ENCODE measurements at regions not wholly inside any gene's neighbourhood (a gene's known extent, or its start where the extent isn't known, plus 50 kb on each side); places are given as distances from the start of the nearest gene placed in this dataset.

DNA sequence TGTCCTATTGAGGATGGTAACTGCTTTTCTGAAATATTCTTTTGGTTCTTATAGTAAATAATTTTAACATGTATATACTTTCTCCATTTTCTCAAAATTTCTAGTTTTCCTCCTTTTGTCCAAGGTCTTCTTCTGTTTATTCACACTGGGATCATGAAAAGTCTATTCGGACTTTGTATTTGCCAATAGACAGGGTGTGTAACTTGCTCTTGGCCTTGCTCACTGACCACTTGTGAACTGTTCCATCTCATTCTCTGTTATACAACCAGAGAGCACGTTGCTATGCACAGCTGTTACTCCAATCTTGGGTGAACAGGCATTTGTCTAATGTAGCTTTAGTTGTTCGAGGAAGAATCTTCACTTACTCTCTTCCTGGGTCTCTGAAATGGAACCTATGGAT, 388.9 kb downstream of the SH3GL2 start:
- intact Hi-C loops (cut with micrococcal nuclease) = no loop called here

DNA sequence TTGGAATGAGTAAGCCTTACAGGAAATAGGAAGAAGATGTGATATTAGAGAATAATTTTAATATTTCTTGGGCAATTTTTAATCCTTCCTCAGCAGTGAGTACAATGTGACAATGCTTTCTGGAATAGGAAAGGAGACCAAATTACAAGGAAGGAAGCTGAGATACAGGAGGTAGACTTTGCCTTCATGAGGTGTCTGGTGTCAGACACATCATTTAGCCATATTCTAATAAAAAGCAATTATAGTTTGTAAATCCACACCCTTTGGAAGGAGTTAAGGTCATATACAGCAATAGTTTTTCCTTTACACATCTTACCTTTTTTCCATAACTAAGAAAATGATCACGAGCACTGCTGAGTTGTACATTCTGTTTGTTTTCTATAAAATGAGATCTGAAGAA, 390.4 kb downstream of the SH3GL2 start:
- intact Hi-C loops (cut with micrococcal nuclease) = no loop called here

DNA sequence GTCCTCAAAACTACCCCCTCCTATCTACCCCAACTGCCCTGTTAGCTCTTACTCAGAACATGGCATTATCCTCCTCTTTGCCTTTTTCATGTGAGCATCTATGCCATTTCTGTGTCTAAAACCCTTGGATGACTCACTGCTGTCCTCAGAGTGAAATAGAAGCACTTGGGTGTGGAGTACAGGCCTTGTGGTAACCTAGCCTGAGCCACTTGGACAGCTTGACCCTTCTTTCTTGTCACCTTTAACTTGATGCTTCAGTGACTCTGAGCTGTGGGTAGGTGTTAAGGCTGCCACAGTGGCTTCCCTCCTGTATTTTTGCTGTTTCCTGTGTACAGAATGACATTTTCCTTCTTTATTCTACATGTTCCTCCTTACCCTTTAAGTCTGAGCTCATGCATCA, 391.4 kb downstream of the SH3GL2 start:
- intact Hi-C loops (cut with micrococcal nuclease) = no loop called here

DNA sequence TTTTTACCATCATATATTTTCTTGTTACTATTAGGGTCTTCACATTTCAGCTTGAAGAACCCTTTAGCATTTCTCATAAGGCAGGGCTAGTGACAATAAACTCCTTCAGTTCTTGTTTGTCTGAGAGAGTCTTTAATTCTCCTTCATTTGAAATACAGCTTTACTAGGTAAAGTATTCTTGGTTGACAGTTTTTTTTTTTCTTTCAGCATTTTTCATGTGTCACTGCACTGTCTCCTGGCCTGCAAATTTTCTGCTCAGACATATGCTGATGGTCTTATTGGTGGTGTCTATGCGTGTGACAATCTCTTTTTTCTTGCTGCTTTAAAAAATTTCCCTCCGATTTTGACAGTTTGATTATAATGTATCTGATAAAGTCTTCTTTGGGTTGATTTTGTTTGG, 399.9 kb downstream of the SH3GL2 start:
- intact Hi-C loops (cut with micrococcal nuclease) = no loop called here

DNA sequence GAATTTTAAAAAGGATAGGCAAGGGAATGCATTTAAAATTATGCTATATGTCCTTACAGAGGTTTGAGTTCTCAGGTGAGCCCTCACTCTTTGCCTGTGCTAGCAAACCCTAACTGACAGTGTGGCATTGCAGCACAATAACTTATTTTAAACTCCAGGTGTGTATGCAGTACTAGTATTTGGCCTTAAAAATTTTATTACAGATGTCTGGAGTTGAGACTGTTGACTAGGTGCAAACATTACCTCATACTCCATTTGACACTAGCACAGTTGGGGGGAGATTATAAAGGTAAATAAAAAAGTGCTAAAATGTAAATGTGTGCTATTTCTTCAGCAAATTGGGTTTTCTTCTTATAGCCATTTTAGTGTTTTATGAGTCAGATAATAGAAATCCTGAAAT, 407.7 kb downstream of the SH3GL2 start:
- intact Hi-C loops (cut with micrococcal nuclease) = no loop called here

DNA sequence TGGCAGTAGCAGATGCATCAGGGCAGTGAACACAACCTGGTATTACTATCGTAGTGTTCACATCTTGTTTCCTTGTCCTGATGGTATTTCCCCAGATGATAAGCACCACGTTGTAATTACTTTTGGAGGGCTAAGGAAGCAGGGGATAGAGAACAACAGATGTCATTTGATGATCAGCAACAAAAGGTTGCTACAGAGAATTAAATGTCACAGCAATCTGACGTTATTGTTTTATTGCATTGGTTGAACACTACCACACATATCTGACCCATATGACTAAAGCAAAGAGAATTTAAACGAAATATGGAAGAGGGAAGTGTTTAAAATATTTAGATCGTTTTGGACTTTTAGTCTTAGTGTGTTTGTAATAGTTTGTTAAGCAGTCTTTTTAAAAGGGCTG, 408.3 kb downstream of the SH3GL2 start:
- intact Hi-C loops (cut with micrococcal nuclease) = no loop called here

DNA sequence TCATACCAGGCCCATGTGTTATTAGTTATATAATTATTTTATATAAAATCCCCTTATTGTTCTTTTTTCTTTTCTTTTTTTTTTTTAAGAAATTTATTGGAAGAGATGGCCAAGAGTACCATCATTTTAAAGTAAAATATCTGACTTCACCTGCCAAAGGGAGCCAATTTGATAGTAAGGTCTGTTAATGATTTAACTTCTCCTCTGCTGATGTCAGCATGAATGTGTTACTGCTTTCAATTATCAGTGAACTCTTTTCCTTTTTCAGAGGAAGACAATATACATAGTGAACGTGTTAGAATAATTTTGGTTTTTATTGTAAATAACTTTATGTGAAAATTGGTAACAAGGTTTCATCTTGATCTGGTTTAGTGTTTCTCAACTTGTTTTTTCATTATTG, 409.6 kb downstream of the SH3GL2 start:
- intact Hi-C loops (cut with micrococcal nuclease) = no loop called here

DNA sequence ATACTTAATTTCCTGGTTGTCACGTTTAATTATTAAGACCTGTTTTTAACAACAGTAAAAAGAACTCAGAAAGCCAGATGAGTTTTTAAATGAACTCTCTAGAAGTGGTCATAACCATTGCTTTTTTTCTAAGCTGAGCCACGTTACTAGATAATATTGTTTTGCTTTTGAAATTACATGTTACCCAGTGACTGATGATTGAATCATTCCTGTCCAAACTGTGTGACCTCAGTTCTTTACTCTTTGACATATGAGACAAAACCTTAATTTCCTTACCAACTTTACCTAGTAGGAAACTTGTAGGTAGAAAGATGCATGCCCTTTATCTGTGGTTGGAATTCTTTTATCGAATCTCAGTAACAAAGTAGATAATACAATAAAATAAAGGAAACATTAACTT, 411.7 kb downstream of the SH3GL2 start:
- intact Hi-C loops (cut with micrococcal nuclease) = no loop called here

DNA sequence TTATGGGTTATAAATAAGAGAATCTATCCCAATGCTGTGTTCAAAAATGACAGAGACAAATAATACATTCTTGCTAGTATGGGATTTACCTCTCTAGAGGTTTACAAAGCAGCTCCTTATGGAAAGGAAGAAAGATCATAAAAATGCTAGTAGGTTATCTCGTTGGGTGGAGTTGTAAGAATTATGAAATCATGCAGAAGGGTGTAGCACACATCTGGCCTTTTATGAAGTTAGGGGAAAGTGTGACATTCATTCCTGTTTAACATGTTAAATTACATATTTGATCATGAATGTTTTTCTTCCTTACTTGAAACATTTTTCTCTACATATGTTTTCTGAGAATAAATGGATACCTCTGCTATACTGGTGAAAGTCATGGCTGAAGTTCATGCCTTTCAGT, 414.2 kb downstream of the SH3GL2 start:
- intact Hi-C loops (cut with micrococcal nuclease) = no loop called here

DNA sequence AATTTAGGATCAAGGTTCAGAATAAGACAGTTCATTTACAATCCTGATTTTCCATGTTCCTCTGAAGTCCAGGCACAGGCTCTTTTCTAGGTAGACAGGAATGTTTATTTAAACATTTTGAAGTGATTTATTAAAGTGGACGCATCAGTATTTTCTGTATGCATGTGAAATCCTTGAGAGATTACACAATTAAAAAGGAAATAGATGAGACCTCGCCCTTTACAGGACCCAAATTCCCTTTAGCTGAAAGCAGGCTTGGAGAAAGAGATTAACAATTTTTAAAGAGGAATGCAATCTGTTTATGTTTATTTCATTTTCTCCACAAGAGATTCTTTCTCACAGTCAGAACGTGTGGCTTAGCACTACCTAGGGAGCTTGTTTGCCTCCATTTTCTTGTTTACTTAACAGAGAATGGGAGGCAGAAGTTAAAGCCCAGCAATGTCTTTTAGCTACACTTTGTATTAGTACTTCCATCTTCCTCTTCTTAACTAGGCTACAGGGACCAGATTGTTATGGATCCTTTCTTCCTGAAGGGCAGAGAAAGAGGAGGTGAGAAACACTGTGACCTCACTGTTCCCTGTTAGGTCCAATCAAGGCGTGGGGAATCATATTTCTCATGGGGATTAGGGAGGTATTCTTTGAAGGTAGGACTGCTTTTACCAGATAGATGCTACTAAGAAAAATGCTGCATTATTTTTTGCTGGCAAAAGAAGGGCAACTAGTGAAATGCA, 416.0 kb downstream of the SH3GL2 start:
- intact Hi-C loops (cut with micrococcal nuclease) = no loop called here

DNA sequence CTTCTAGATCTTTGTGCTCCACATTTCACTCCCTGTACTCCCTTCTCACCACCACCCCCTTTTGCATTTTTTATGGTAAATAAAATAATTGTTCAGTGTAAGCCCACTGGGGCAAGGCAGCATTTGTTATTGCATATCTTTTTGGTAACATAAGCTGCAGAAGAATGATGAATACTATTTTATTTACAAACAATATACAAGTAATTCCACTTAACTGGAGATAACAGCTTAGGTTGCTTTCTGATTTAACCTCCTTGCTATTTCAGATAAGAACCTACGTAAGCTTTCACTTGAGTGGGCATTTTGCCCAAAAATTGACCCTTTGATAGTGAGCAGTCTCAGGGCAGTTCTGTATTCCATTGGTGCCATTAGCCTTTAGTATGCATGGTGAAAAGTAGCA, 417.9 kb downstream of the SH3GL2 start:
- intact Hi-C loops (cut with micrococcal nuclease) = no loop called here

DNA sequence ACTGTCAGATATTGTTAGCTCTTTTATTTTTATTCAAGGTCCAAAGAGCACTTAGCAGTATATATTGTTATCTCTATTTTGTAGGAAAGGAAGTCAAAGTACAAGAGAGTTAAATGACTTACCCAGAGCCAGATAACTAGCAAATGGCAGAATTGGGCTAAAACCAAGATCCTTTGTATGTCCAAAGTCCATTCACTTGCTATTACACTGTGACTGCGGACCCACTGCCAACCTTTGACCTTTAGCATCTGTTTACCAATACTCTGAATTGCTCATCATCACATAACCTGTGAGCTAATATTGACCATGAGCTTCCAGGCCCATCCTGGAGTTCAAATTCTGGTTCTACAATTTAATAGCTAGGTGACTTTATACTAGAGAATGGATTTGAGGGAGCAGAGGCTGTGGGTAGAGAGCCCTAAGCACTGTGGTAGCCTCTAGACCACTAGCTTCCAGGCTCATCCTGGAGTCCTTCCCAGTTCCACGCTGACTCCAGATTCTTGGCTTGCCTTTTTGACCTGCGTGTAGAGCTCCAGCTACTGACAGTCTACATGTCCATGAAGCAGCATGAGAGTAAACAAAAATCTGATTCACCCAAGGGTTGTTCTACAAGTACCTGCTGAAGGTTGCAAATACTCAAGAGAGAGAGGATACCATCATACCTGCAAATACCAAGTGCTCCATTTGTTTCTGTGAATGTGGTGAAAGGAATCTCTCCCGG, 424.0 kb downstream of the SH3GL2 start:
- intact Hi-C loops (cut with micrococcal nuclease) = no loop called here

DNA sequence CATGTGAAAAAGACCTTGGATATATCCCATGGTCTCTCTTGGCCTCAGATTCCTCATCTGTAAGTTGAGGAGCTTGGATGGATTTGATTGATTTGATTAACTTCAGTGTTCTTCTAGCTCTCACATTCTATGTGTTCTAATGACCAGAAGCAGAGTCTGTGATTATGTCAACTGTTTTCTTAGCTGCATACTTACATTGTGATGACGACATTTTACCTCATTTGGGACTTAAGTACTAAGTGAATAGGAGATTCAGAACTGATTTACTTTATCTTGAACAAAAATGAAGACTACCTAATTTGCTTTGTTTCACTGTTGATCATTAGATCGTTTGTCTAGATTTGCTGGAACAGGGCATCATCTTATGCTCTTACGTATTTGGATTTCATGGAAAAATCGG, 427.7 kb downstream of the SH3GL2 start:
- intact Hi-C loops (cut with micrococcal nuclease) = no loop called here

DNA sequence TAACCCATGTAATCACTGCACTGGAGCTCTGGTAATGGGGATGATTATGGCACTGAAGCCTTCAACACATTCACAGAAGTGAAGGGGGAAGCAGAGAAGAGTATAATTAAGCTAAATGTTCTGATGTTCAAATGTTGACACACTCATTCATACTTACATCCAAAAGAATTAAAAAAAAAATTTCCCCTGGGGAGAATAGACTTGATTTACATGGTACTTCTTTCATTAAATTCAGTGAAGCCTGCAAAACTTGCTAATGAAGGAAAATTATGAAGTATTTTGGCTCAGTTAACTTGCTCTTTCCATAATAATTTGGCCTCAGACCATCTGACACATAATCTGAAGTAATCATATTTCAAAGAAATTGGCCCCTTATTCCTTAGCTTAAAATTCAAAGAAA, 428.8 kb downstream of the SH3GL2 start:
- intact Hi-C loops (cut with micrococcal nuclease) = no loop called here

DNA sequence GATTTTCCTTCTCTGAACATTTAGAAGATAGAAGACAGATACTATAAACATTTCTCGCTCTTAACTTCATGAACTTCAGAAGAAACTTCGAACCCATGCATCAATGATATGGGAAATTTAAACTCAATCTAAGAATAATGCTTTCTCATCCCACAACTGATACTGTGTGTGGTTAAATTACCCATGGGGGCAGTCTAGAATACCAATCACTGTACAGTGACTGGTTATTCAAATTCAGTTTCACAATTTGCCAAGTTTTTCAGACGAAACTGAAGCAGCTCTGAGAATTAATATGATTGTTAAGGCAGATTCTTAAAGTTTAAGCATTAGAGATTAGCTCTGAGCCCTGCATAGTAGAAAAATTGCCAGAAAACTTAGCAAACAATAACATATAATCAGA, 431.0 kb downstream of the SH3GL2 start:
- intact Hi-C loops (cut with micrococcal nuclease) = no loop called here

DNA sequence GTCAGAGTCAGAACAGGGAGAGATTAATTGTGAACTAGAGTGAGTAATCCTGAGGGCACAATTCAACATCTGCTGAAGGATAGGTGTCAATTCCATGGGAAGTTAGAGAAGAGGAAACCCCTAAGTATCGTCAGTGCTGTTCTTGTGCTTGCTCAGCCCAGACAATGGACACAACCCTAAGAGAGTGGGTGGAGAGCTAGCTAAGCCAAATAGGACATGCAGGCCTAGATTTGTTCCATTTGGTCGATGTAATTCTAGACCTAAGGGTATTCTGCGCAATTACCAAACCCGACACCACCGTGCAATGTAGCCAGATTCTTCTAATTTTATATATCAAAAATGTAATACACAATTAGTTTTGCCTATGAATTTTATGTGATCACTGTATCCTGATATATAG, 431.6 kb downstream of the SH3GL2 start:
- intact Hi-C loops (cut with micrococcal nuclease) = no loop called here

DNA sequence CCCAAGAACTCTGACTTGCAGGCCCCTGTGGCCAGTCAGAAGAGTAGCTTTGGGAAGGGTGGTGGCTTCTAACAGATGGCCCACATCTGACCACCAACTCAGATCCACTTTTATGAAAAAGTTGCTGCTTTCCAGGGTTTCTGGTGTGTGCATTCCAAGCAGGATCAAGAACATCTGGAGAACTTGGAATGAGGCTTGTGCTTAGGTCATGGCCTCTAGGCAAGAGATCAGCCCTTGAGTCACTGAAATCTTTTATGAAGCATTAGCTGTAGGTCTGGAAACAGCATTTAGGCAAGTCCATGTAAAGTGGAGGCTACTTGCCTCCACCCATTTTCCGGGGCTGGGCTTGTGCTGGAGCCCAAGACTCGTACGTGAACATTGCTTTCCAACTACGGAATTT, 433.3 kb downstream of the SH3GL2 start:
- intact Hi-C loops (cut with micrococcal nuclease) = no loop called here

DNA sequence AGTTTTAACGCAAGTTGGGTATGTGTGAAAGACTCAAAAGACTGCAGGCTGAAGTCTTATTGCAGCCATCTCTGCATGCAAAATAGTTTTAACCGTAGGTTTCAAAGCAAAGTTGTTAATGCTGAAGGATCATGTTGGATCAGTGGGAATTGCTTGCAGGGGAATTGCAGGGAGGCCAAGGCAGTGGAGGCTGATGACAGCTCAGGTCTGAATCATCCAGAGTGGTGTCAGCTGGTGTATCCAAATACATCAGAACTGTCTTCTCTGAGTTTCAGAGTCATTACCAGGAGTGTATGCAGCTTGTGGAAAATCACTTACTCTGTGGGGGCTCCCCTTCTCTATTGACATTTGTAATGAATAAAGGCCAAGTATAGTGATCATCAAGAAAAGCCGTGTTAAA, 435.7 kb downstream of the SH3GL2 start:
- intact Hi-C loops (cut with micrococcal nuclease) = no loop called here

DNA sequence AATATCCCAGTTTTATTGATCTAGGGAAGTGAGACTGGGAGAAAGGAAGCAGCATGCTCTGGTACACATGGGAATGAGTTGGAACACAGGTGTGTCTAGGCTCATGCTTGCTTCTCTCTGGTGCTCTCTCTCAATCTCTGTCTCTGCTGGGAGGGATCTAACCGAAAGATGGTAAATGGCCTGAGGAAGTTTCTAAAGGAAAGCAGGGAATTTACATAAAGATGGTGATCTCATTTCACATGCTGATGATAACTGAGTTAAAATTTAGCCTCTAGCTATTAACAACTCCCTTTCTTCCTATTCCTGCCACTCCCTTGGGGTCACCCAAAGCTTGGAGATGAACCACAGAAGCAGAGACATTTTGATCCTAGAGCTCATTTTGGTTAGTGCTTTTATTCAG, 436.2 kb downstream of the SH3GL2 start:
- intact Hi-C loops (cut with micrococcal nuclease) = no loop called here

DNA sequence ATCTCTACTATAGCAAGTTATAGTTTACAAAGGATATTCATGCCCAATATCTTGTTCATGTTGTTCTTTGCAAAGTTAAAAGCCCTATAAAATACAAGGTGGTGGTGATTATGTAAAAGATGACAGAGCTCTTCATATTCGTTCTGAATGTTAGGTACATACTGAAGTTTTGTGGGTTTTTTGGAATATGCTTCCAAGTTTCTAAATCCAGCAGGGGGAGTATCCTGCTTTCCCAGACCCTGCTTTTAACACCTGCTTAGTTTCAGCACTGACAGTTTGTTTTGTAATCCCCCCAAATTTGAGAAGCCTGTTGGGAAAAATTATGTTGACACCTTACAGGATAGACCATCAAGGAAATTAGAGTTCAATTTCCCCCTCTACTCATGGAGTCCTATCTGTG, 438.3 kb downstream of the SH3GL2 start:
- intact Hi-C loops (cut with micrococcal nuclease) = no loop called here

DNA sequence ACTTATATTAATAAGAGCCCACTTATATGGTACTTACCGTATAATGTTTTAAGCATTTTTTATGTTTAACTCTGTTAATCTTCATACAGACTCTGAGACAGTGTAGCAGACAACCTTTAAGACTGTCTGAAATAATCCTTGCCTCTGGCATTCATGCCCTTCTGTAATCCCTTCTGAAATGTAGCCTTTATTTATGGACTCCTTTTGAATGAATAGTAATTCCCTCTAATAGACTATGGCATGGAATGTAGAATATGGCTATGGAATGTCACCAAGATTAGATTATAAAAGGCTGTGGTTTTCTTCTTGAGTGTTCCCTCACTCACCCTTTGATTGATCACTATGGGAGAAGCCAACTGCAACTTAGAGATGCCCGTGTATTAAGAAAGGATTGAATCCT, 439.4 kb downstream of the SH3GL2 start:
- intact Hi-C loops (cut with micrococcal nuclease) = no loop called here

DNA sequence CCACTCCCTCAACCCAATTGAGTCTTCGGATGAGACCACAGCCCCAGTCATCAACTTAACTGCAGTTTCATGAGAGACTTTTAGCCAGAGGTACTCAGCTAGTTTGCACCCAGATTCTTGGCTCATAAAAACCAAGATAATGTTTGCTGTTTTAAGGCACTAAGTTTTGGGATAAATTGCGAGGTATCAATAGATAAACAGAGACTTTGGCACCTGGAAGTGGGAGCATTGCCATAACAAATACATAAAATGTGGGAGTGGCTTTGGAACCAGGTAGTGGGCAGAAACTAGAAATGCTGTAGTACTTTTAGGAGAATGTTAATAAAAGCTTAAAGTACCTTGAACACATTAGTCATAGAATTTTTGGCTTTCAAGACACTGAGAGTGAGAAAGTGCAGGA, 439.8 kb downstream of the SH3GL2 start:
- intact Hi-C loops (cut with micrococcal nuclease) = no loop called here

DNA sequence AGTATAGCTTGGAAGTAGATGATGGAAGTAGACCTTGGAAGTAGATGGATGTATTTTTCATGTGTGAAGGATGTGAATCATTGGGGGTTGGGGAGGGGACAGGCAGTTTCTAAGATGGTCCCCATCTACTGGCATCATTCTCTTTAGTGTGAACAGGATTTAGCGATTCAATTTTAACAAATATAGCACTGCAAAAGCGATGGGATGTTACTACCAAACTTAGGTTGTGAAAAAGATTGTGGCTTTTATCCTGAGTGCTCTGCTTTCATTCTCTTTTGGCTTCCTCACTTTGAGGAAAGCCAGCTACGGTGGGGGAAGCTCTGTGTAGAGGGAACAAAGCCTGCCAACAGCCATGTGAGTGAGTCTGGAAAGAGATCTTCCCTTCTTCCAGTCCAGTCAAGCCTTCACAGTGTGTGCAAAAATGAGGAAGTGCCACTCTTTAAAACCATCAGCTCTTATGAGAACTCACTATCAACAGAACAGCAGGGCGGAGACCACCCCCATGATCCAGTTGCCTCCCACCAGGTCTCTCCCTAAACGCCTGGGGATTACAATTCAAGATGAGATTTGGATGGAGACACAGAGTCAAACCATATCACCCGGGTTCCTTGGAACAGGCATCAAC, 441.4 kb downstream of the SH3GL2 start:
- intact Hi-C loops (cut with micrococcal nuclease) = no loop called here
